HepG2 (cell line): ENCODE measurements at regions not wholly inside any gene's neighbourhood (a gene's known extent, or its start where the extent isn't known, plus 50 kb on each side); places are given as distances from the start of the nearest gene placed in this dataset.

Source experiments
- ATAC-seq: fragments of 200-7000 bp; cut with Tn5 transposase; 3 replicates; pipeline ENCODE4 v1.9.1; 2020; ENCODE audit warnings: mild to moderate bottlenecking, moderate library complexity
- BruUV-seq: library from RNA; stranded (reverse); fragments of 400-500 nt; replicated peaks from 2 replicates; lab custom pipeline; 2021; lab: Mats Ljungman, UMichigan
- CTCF ChIA-PET: fragments of 300-600 bp; formaldehyde crosslinking; extraction: SDS; loops from one replicate; lab custom pipeline; 2021; ENCODE audit warnings: low total read pairs, inconsistent platforms, low intra/inter-chr PET ratio; lab: Yijun Ruan, JAX
- POLR2A ChIA-PET: fragments of 350-600 bp; sonication (Branson Sonifier 250); formaldehyde crosslinking; loops from one replicate; lab custom pipeline; 2020; ENCODE audit warnings: antibody characterized with exemption, inconsistent platforms; lab: Yijun Ruan, JAX
- DNase-seq: peaks from one replicate; pipeline ENCODE4 v3.0.0-alpha.2; 2015; ENCODE audit warnings: low spot score
- FAIRE-seq: peaks from 3 replicates; lab custom pipeline; 2011; peaks lifted over from hg19 to GRCh38; lab: Jason Lieb, UNC
- H2AFZ ChIP-seq: one replicate; pipeline ENCODE4 v1.6.1; 2011; ENCODE audit warnings: low read length, inconsistent platforms
- H3K27ac ChIP-seq: fragments of 300-600 bp; 3 replicates; pipeline ENCODE4 v1.8.0; 2011; ENCODE audit warnings: mixed run types, mild to moderate bottlenecking, mixed read lengths, low read length, inconsistent platforms; ENCODE audit not compliant: insufficient read depth; ENCODE audit errors: extremely low read length
- H3K27me3 ChIP-seq, 2 experiments: fragments of 200-600 bp in 1 of 2; 2 replicates in 1 of 2; 3 replicates in 1 of 2; pipeline versions ENCODE4 v1.6.0 to v1.8.0; 2011; ENCODE audit warnings: low read length in 2 of 2, mild to moderate bottlenecking in 2 of 2, moderate library complexity in 2 of 2, inconsistent platforms in 1 of 2; ENCODE audit not compliant: insufficient read depth in 2 of 2, control insufficient read depth in 1 of 2
- H3K36me3 ChIP-seq, 2 experiments: fragments of 200-600 bp in 1 of 2; replicated peaks in 1 of 2; 2 replicates in 1 of 2; 3 replicates in 1 of 2; pipeline versions ENCODE4 v1.5.1 to v1.8.0; 2011; ENCODE audit warnings: low read length in 2 of 2, inconsistent platforms in 1 of 2; ENCODE audit not compliant: insufficient read depth in 2 of 2, control insufficient read depth in 1 of 2
- H3K4me1 ChIP-seq: 2 replicates; pipeline ENCODE4 v1.5.1; 2012; ENCODE audit warnings: low read length, inconsistent platforms; ENCODE audit not compliant: insufficient read depth
- H3K4me2 ChIP-seq: 2 replicates; pipeline ENCODE4 v1.6.0; 2011; ENCODE audit warnings: low read depth, low read length, inconsistent platforms
- H3K4me3 ChIP-seq, 3 experiments: fragments of 200-600 bp in 1 of 3; sonication (generic), shearing (Covaris generic) in 1 of 3; replicated peaks in 1 of 3; 2 replicates each; pipeline ENCODE4 v1.5.1; 2011 to 2016; ENCODE audit warnings: low read length in 3 of 3, inconsistent platforms in 2 of 3, low read depth in 2 of 3, mild to moderate bottlenecking in 2 of 3, control low read depth in 1 of 3, mixed read lengths in 1 of 3; ENCODE audit not compliant: insufficient read depth in 1 of 3
- H3K79me2 ChIP-seq: one replicate; pipeline ENCODE4 v1.6.1; 2011; ENCODE audit warnings: low read length, inconsistent platforms; ENCODE audit not compliant: insufficient read depth
- H3K9ac ChIP-seq: 2 replicates; pipeline ENCODE4 v1.6.0; 2011; ENCODE audit warnings: mild to moderate bottlenecking, low read depth, low read length, inconsistent platforms; ENCODE audit not compliant: insufficient read depth
- H3K9me3 ChIP-seq: 2 replicates; pipeline ENCODE4 v1.5.1; 2012; ENCODE audit warnings: mild to moderate bottlenecking, low read length
- H4K20me1 ChIP-seq: 2 replicates; pipeline ENCODE4 v1.6.0; 2011; ENCODE audit warnings: inconsistent platforms, mild to moderate bottlenecking, low read length, moderate library complexity; ENCODE audit not compliant: insufficient read depth
- ELF1 ChIP-seq: sonication (generic); formaldehyde crosslinking; IDR thresholded peaks from 2 replicates; pipeline ENCODE4 v1.4.0; 2020; ENCODE audit warnings: missing genetic modification reagents
- GTF2F1 ChIP-seq: fragments of 150-350 bp; IDR thresholded peaks from 2 replicates; pipeline ENCODE4 v1.6.1; 2014; ENCODE audit warnings: low read length
- NAIF1 ChIP-seq: sonication (generic); formaldehyde crosslinking; IDR thresholded peaks from 2 replicates; pipeline ENCODE4 v1.5.0; 2020; ENCODE audit warnings: mild to moderate bottlenecking, missing genetic modification reagents, borderline replicate concordance
- NCOR1 ChIP-seq: fragments of 200-600 bp; sonication (generic); IDR thresholded peaks from 2 replicates; pipeline ENCODE4 v1.7.0; 2017; ENCODE audit warnings: antibody characterized with exemption, low read length, borderline replicate concordance
- PAXIP1 ChIP-seq: sonication (generic); formaldehyde crosslinking; conservative IDR thresholded peaks from 2 replicates; pipeline ENCODE4 v1.4.0; 2020; ENCODE audit warnings: mild to moderate bottlenecking, missing genetic modification reagents, moderate library complexity
- THAP8 ChIP-seq: sonication (generic); formaldehyde crosslinking; IDR thresholded peaks from 2 replicates; pipeline ENCODE4 v1.5.1; 2020; ENCODE audit warnings: missing genetic modification reagents, mild to moderate bottlenecking, borderline replicate concordance
- ZNF670 ChIP-seq: sonication (generic); formaldehyde crosslinking; IDR thresholded peaks from 2 replicates; pipeline ENCODE4 v1.8.0; 2022; ENCODE audit warnings: mild to moderate bottlenecking, missing genetic modification reagents, borderline replicate concordance
- WGBS: methylation state at CpG from one replicate; pipeline ENCODE4 v1.1.6; 2017; ENCODE audit warnings: low lambda C conversion rate; 5-methylcytosine and 5-hydroxymethylcytosine counted together
- in situ Hi-C: cut with HindIII; loops from 2 replicates; pipeline ENCODE4 v1.10.0; 2017; ENCODE audit warnings: low pct_unique_long_range_greater_than_20kb; ENCODE audit not compliant: extremely low pct_ligation_motif_present
- intact Hi-C: fragments of 100-400 bp; cut with micrococcal nuclease; formaldehyde crosslinking; loops from one replicate; pipeline ENCODE4 v1.10.0; 2022; ENCODE audit not compliant: unreplicated experiment
- TF ChIP-seq, protein P1 (sequence below): sonication (generic); formaldehyde crosslinking; IDR thresholded peaks from 2 replicates; pipeline ENCODE4 v1.4.0; 2020; ENCODE audit warnings: missing genetic modification reagents
- TF ChIP-seq, protein P2 (sequence below), 2 experiments: sonication (generic) in 1 of 2; formaldehyde crosslinking in 1 of 2; IDR thresholded peaks; 2 replicates each; pipeline versions ENCODE4 v1.6.1 to v1.9.0; 2014 to 2022; ENCODE audit warnings: antibody characterized with exemption in 1 of 2, borderline replicate concordance in 1 of 2, inconsistent platforms in 1 of 2, low read depth in 1 of 2, missing genetic modification reagents in 1 of 2

GRCh38 chr5:61816585-61817450 is 484.8 kb downstream of the ZSWIM6 start:
- intact Hi-C loops: loop anchor here (2.0 kb wide), 1 partner anchor 48 kb away; no protein-coding TSS in a partner anchor
- BruUV-seq: no TSS peak
- no peak overlapping the region for H3K27ac ChIP-seq
- H3K9ac ChIP-seq: no peak overlapping the region
- H3K27me3 ChIP-seq: no peaks in the 10 kb centered on the region; a peak in 1 of 5 replicates
- FAIRE-seq (no peak), ATAC-seq (no peak), DNase-seq (no peak)
- H3K4me3 ChIP-seq: no peak overlapping the region
- H3K9me3 ChIP-seq: no peaks in the 10 kb centered on the region
- H3K4me2 ChIP-seq: no peak overlapping the region
- no peaks in the 10 kb centered on the region; the same call in 1 of the 2 replicates for H3K4me1 ChIP-seq
- no peaks in the 10 kb centered on the region for H3K36me3 ChIP-seq
- CTCF ChIA-PET: interaction anchor here (1.8 kb wide), 1 partner anchor 48 kb away, joined by 10 read pairs; no protein-coding TSS in a partner anchor
- H3K79me2 ChIP-seq: no peaks in the 10 kb centered on the region
- in situ Hi-C loops: no loop called here
- POLR2A ChIA-PET: no interaction called here
- 54% methylated on average over 11 of the region's 11 CpGs for WGBS
- H4K20me1 ChIP-seq: no peaks in the 10 kb centered on the region
- no peak overlapping the region for H2AFZ ChIP-seq
- no peak for TF ChIP-seq ELF1 (CRISPR knock-in tag)
- no peak for TF ChIP-seq THAP8 (CRISPR knock-in tag)
- no peak for TF ChIP-seq NAIF1
- no peak for TF ChIP-seq GTF2F1
- no peak for TF ChIP-seq NCOR1
- TF ChIP-seq PAXIP1 (CRISPR knock-in tag): no peak
- no peak for TF ChIP-seq ZNF670 (CRISPR knock-in tag)
- TF ChIP-seq, protein P1, sequence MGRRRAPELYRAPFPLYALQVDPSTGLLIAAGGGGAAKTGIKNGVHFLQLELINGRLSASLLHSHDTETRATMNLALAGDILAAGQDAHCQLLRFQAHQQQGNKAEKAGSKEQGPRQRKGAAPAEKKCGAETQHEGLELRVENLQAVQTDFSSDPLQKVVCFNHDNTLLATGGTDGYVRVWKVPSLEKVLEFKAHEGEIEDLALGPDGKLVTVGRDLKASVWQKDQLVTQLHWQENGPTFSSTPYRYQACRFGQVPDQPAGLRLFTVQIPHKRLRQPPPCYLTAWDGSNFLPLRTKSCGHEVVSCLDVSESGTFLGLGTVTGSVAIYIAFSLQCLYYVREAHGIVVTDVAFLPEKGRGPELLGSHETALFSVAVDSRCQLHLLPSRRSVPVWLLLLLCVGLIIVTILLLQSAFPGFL (CRISPR knock-in tag): no peak
- TF ChIP-seq, protein P2, sequence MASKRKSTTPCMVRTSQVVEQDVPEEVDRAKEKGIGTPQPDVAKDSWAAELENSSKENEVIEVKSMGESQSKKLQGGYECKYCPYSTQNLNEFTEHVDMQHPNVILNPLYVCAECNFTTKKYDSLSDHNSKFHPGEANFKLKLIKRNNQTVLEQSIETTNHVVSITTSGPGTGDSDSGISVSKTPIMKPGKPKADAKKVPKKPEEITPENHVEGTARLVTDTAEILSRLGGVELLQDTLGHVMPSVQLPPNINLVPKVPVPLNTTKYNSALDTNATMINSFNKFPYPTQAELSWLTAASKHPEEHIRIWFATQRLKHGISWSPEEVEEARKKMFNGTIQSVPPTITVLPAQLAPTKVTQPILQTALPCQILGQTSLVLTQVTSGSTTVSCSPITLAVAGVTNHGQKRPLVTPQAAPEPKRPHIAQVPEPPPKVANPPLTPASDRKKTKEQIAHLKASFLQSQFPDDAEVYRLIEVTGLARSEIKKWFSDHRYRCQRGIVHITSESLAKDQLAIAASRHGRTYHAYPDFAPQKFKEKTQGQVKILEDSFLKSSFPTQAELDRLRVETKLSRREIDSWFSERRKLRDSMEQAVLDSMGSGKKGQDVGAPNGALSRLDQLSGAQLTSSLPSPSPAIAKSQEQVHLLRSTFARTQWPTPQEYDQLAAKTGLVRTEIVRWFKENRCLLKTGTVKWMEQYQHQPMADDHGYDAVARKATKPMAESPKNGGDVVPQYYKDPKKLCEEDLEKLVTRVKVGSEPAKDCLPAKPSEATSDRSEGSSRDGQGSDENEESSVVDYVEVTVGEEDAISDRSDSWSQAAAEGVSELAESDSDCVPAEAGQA (IDR thresholded peaks at IDR 0.05; ENCODE audit: low read depth): no peak
- TF ChIP-seq, protein P2 (CRISPR knock-in tag; IDR thresholded peaks at IDR 0.05; ENCODE audit: borderline replicate concordance): no peak
